ENCODE measurements at regions not wholly inside any gene's neighbourhood (a gene's known extent, or its start where the extent isn't known, plus 50 kb on each side); places are given as distances from the start of the nearest gene placed in this dataset.

DNA sequence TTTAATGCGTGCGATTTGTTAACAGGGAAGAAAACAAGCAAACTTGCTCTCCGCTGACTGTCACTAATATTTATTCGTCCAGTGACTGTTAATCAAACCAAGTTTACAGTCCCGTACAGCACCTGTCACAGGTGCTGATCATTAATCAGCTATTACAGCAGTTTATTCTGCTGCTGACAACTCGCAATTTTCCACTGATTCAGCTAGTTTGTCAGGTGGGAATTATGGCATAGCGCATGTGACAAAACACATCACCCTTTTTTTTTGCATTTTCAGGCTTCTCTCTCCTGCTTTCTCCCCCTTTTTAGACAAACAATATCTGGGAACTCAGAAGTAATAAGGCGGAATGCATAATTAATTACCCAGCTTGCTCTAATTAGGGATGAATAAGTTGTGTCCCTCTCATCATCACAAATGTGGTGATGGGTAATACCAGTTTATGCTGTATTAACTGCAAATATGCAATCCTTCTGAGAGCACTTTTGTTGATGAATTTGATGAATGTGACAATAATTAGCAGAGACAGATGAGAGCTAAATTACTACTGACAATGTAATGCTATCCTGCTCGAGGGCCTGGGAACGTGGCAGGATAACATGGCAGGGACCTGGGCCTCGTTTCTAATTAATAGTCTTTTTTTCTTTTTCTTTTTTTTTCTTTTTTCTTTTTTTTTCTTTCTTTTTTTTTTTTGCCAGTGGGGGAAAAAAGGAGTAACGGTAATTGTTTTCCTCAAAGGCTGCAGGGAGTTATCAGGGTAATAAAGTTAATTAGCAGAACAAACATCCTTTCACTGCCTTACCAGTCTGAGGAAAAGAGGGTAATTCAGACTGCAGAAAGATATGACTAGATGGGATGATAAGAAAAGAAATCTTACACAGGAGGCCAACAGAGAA is 150.3 kb upstream of the SOX2 start:
- H3K27ac ChIP-seq: no peak overlapping the region
- DNase-seq (no peak), ATAC-seq (no peak)
- H3K36me3 ChIP-seq: no peaks in the 10 kb centered on the region
- no peak overlapping the region for H3K4me3 ChIP-seq
- H3K9me3 ChIP-seq: no peaks in the 10 kb centered on the region
- intact Hi-C loops (cut with DNase I): no loop called here
- no peaks in the 10 kb centered on the region for H3K27me3 ChIP-seq (ENCODE audit: low read depth)
- H3K4me1 ChIP-seq: no peaks in the 10 kb centered on the region
- TF ChIP-seq, protein P1, sequence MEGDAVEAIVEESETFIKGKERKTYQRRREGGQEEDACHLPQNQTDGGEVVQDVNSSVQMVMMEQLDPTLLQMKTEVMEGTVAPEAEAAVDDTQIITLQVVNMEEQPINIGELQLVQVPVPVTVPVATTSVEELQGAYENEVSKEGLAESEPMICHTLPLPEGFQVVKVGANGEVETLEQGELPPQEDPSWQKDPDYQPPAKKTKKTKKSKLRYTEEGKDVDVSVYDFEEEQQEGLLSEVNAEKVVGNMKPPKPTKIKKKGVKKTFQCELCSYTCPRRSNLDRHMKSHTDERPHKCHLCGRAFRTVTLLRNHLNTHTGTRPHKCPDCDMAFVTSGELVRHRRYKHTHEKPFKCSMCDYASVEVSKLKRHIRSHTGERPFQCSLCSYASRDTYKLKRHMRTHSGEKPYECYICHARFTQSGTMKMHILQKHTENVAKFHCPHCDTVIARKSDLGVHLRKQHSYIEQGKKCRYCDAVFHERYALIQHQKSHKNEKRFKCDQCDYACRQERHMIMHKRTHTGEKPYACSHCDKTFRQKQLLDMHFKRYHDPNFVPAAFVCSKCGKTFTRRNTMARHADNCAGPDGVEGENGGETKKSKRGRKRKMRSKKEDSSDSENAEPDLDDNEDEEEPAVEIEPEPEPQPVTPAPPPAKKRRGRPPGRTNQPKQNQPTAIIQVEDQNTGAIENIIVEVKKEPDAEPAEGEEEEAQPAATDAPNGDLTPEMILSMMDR (IDR thresholded peaks at IDR 0.05): no peak

DNA sequence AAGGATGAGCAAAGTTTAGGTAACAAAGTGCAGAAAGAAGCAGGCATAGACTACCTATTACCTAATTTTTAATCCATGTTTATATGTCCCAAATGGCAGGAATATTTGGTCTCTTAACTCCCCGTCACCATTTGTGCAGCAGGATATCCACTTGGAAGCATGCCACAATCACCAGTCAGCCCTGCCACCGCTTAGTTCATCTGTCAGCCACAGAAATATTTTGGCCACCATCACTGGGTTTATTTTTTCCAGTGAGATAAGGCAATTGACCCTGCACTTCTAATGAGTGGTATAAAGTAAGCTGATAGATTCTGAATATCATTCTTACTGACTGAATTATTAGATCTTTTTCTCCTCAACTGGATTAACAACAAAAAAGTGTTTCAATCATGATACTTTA is 152.9 kb upstream of the SOX2 start:
- H3K27me3 ChIP-seq (ENCODE audit: low read depth): no peaks in the 10 kb centered on the region
- no peak overlapping the region for H3K27ac ChIP-seq
- no peak overlapping the region for H3K4me3 ChIP-seq
- no peaks in the 10 kb centered on the region for H3K9me3 ChIP-seq
- TF ChIP-seq, protein P1 (IDR thresholded peaks at IDR 0.05): no peak
- intact Hi-C loops (cut with DNase I): no loop called here
- no peaks in the 10 kb centered on the region for H3K4me1 ChIP-seq
- ATAC-seq: no peak
- no peak for DNase-seq
- no peaks in the 10 kb centered on the region for H3K36me3 ChIP-seq

DNA sequence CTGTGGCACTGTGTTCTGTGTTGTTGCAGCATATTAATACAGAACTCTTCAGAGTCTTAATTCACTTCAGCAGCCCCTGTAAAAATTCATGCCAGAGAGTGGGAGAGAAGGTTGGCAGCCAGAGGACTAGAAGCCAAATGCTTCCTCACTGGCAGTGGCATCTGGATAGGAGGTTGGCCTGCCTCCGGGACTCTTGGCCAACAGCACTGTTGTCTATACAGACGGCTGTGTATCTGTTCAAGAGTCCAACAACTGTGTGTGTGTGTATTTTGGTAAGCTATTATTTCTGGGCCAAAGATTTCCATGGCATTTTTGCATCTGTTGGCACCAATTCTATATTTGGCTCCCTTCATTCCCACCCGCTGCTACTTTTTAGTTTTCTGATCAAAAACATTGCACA is 156.0 kb upstream of the SOX2 start:
- TF ChIP-seq, protein P1 (IDR thresholded peaks at IDR 0.05): no peak
- no peaks in the 10 kb centered on the region for H3K36me3 ChIP-seq
- no peak for DNase-seq
- no peak for ATAC-seq
- H3K27me3 ChIP-seq (ENCODE audit: low read depth): no peaks in the 10 kb centered on the region
- H3K4me1 ChIP-seq: no peaks in the 10 kb centered on the region
- no peak overlapping the region for H3K4me3 ChIP-seq
- no peaks in the 10 kb centered on the region for H3K9me3 ChIP-seq
- H3K27ac ChIP-seq: no peak overlapping the region
- intact Hi-C loops (cut with DNase I): no loop called here

DNA sequence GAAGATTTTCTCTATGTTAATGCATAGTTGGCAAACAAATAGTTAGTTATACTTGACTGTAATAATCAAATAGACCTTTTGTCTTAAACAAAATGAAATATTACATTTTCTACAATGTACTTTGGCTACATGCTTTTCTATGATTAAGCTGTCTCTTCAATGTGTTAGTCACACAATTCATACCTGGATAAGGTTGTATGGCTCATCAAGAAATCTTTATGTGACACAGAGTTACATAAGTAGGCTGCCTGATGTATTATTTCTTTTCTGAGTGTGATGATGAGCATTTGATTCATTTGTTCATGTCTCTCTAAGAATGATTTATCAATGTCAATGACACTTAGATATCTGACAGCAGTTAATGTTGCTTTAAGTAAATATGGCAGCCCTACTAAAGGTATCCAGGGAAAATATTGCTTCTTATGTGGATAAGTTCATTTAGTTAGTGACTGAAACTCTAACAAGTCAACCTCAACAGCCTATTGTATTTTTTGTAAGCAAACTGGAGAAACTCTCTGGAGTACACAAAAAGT is 157.4 kb upstream of the SOX2 start:
- H3K27me3 ChIP-seq (ENCODE audit: low read depth): no peaks in the 10 kb centered on the region
- H3K36me3 ChIP-seq: no peaks in the 10 kb centered on the region
- intact Hi-C loops (cut with DNase I): no loop called here
- no peaks in the 10 kb centered on the region for H3K9me3 ChIP-seq
- no peak for DNase-seq
- no peaks in the 10 kb centered on the region for H3K4me1 ChIP-seq
- no peak for ATAC-seq
- no peak overlapping the region for H3K4me3 ChIP-seq
- TF ChIP-seq, protein P1 (IDR thresholded peaks at IDR 0.05): no peak
- no peak overlapping the region for H3K27ac ChIP-seq

DNA sequence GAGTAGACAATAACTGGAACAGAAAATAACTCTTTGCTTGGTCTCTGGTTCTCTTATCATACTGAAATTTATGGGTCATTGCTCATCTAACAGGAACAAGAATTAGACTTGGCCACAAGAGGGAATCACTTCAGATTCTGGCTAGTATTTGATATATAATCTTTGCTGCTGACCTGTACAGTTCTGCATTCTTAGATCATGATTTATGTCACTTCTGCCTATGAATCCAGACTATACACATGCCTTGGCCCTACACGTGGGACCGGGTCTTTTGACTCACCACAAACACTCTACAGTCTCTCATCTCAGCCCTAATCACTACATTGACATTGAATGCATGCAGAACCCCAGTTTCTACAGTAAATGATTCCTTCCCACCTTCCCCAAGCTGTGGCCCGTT is 162.5 kb upstream of the SOX2 start:
- TF ChIP-seq, protein P1 (IDR thresholded peaks at IDR 0.05): no peak
- H3K27ac ChIP-seq: no peak overlapping the region
- no peaks in the 10 kb centered on the region for H3K4me1 ChIP-seq
- DNase-seq (no peak), ATAC-seq (no peak)
- no peak overlapping the region for H3K4me3 ChIP-seq
- H3K36me3 ChIP-seq: no peaks in the 10 kb centered on the region
- intact Hi-C loops (cut with DNase I): no loop called here
- H3K9me3 ChIP-seq: no peaks in the 10 kb centered on the region
- no peaks in the 10 kb centered on the region for H3K27me3 ChIP-seq (ENCODE audit: low read depth)
